Nephron (organoid): ENCODE measurements at regions not wholly inside any gene's neighbourhood (a gene's known extent, or its start where the extent isn't known, plus 50 kb on each side); places are given as distances from the start of the nearest gene placed in this dataset.

Source experiments
- H3K27ac Mint-ChIP-seq, 3 experiments: 2 replicates each; pipeline ENCODE4 v1.8.0; 2020; ENCODE audit warnings: mixed read lengths in 3 of 3, mild to moderate bottlenecking in 2 of 3, moderate library complexity in 1 of 3
- H3K27me3 Mint-ChIP-seq: 2 replicates; pipeline ENCODE4 v1.8.0; 2021; ENCODE audit warnings: low read depth, mild to moderate bottlenecking, moderate library complexity, mixed read lengths
- H3K36me3 Mint-ChIP-seq: 2 replicates; pipeline ENCODE4 v1.8.0; 2020; ENCODE audit warnings: low read depth, mixed read lengths
- H3K4me1 Mint-ChIP-seq: 2 replicates; pipeline ENCODE4 v1.8.0; 2020; ENCODE audit warnings: mixed read lengths
- H3K4me3 Mint-ChIP-seq, 3 experiments: 2 replicates each; pipeline ENCODE4 v1.8.0; 2020; ENCODE audit warnings: mild to moderate bottlenecking in 3 of 3, mixed read lengths in 3 of 3, moderate library complexity in 2 of 3
- H3K9me3 Mint-ChIP-seq: 2 replicates; pipeline ENCODE4 v1.8.0; 2020; ENCODE audit warnings: mixed read lengths
- CTCF ChIP-seq, 3 experiments: fragments of 200-600 bp; sonication (generic); IDR thresholded peaks; one replicate each; pipeline ENCODE4 v1.5.0; 2021; ENCODE audit warnings: antibody characterized with exemption in 3 of 3; ENCODE audit not compliant: unreplicated experiment in 3 of 3

GRCh38 chr2:216971593-216971992 lies 111.7 kb upstream of the TNP1 start:
- TF ChIP-seq CTCF (IDR thresholded peaks at IDR 0.05; ENCODE audit: unreplicated experiment in 3 of 3), result no peak
- Mint-ChIP-seq H3K27ac (no peak overlapping the region), H3K27me3 (peaks cover 9% of the 10 kb centered on the region), H3K36me3 (no peaks in the 10 kb centered on the region), H3K4me1 (peaks cover 40% of the 10 kb centered on the region), H3K9me3 (no peaks in the 10 kb centered on the region), H3K4me3 (no peak overlapping the region)

GRCh38 chr2:216970359-216970915 lies 110.6 kb upstream of the TNP1 start:
- no peak for TF ChIP-seq CTCF (IDR thresholded peaks at IDR 0.05; ENCODE audit: unreplicated experiment in 3 of 3)
- peaks cover 9% of the 10 kb centered on the region for H3K27me3 Mint-ChIP-seq
- H3K27ac Mint-ChIP-seq, result peak overlapping the region in 1 of 3 experiments; percentile 44
- H3K4me3 Mint-ChIP-seq, result no peak overlapping the region
- H3K4me1 Mint-ChIP-seq, result peaks cover 39% of the 10 kb centered on the region
- no peaks in the 10 kb centered on the region for H3K36me3 Mint-ChIP-seq
- H3K9me3 Mint-ChIP-seq, result no peaks in the 10 kb centered on the region

- Mint-ChIP-seq H3K4me3 (no peak overlapping the region), H3K27ac (peak overlapping the region in 1 of 3 experiments; percentile 14), H3K9me3 (peaks cover 5% of the 10 kb centered on the region), H3K27me3 (peaks cover 9% of the 10 kb centered on the region), H3K4me1 (peaks cover 26% of the 10 kb centered on the region), H3K36me3 (peaks cover 4% of the 10 kb centered on the region)
- no peak for TF ChIP-seq CTCF (IDR thresholded peaks at IDR 0.05; ENCODE audit: unreplicated experiment in 3 of 3)
These were observed 108.0 kb upstream of the TNP1 start for GRCh38 chr2:216967889-216968288.

- peaks cover 14% of the 10 kb centered on the region for H3K9me3 Mint-ChIP-seq
- no peak for TF ChIP-seq CTCF (IDR thresholded peaks at IDR 0.05; ENCODE audit: unreplicated experiment in 3 of 3)
- H3K4me3 Mint-ChIP-seq, result peak overlapping the region in 1 of 3 experiments; percentile 60
- H3K27me3 Mint-ChIP-seq, result peaks cover 5% of the 10 kb centered on the region
- H3K36me3 Mint-ChIP-seq, result peaks cover 9% of the 10 kb centered on the region
- peak overlapping the region; percentile 11 to 88 (median 81) for H3K27ac Mint-ChIP-seq
- peaks cover 24% of the 10 kb centered on the region for H3K4me1 Mint-ChIP-seq
These were observed 100.9 kb upstream of the TNP1 start for GRCh38 chr2:216960671-216961268.

- Mint-ChIP-seq H3K27me3 (peaks cover 5% of the 10 kb centered on the region), H3K4me3 (peak overlapping the region in 2 of 3 experiments; percentile 49 to 64), H3K36me3 (peaks cover 9% of the 10 kb centered on the region), H3K27ac (peak overlapping the region; percentile 14 to 66 (median 60)), H3K4me1 (peaks cover 24% of the 10 kb centered on the region), H3K9me3 (peaks cover 14% of the 10 kb centered on the region)
- no peak for TF ChIP-seq CTCF (IDR thresholded peaks at IDR 0.05; ENCODE audit: unreplicated experiment in 3 of 3)
These were observed 99.6 kb upstream of the TNP1 start for GRCh38 chr2:216959433-216959832.
